ENCODE measurements at regions not wholly inside any gene's neighbourhood (a gene's known extent, or its start where the extent isn't known, plus 50 kb on each side); places are given as distances from the start of the nearest gene placed in this dataset.

DNA sequence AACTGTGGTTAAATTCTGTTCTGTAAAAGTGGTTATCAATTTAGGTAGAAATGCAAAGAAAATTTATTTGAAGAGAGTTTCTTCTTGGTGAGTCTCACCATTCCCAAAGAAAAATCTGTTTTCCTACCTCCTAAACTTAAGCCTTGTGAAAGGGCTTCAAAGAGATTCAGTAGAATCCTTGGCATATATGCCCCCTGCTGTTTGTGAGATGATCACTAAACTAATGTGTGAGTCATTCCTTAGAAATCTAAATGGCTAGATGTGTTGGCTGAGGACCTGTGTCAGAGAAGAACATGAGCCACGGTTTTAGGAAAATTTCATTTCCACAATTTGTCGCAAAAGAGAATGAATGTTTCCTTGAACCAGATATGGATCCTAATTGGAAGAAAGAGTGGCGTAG is 260.9 kb downstream of the SLC7A11 start:
- Mint-ChIP-seq H3K9me3 (peaks cover 4 to 30% (median 11%) of the 10 kb centered on the region in 6 donors), H3K4me1 (no peaks in the 10 kb centered on the region), H3K27me3 (ENCODE audit: low read depth in 3 of 3) (peaks cover 0 to 2% (median 0%) of the 10 kb centered on the region in 3 donors), H3K36me3 (no peaks in the 10 kb centered on the region), H3K27ac (no peak overlapping the region), H3K4me3 (no peak overlapping the region)
- DNase-seq = no peak

- DNase-seq = no peak
- Mint-ChIP-seq H3K36me3 (no peaks in the 10 kb centered on the region), H3K4me3 (no peak overlapping the region), H3K9me3 (peaks cover 4 to 30% (median 11%) of the 10 kb centered on the region in 6 donors), H3K27me3 (ENCODE audit: low read depth in 3 of 3) (peaks cover 0 to 2% (median 0%) of the 10 kb centered on the region in 3 donors), H3K27ac (no peak overlapping the region), H3K4me1 (no peaks in the 10 kb centered on the region)
These were observed 261.5 kb downstream of the SLC7A11 start for GRCh38 chr4:137980641-137981040.

DNA sequence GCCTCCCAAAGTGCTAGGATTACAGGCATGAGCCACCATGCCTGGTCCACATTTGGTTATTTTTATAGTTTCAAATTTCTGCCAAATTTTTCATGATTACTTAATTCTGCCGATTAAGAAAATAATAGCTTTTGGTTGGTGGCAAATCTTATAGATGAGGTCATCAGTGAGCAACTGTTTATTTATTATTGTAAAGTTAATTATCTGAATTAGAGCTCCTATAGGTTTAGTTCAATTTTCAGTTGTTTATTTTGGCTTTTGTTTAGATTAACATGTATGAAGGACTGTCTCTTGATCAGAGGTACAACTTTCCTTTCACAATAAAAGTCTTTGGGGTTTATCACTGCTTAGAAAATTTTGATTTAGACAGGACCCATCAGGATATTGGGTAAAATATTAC is 262.2 kb downstream of the SLC7A11 start:
- Mint-ChIP-seq H3K9me3 (peaks cover 5 to 30% (median 13%) of the 10 kb centered on the region in 6 donors), H3K4me1 (no peaks in the 10 kb centered on the region), H3K27me3 (ENCODE audit: low read depth in 3 of 3) (peaks cover 0 to 2% (median 0%) of the 10 kb centered on the region in 3 donors), H3K27ac (no peak overlapping the region), H3K4me3 (no peak overlapping the region), H3K36me3 (no peaks in the 10 kb centered on the region)
- no peak for DNase-seq

DNA sequence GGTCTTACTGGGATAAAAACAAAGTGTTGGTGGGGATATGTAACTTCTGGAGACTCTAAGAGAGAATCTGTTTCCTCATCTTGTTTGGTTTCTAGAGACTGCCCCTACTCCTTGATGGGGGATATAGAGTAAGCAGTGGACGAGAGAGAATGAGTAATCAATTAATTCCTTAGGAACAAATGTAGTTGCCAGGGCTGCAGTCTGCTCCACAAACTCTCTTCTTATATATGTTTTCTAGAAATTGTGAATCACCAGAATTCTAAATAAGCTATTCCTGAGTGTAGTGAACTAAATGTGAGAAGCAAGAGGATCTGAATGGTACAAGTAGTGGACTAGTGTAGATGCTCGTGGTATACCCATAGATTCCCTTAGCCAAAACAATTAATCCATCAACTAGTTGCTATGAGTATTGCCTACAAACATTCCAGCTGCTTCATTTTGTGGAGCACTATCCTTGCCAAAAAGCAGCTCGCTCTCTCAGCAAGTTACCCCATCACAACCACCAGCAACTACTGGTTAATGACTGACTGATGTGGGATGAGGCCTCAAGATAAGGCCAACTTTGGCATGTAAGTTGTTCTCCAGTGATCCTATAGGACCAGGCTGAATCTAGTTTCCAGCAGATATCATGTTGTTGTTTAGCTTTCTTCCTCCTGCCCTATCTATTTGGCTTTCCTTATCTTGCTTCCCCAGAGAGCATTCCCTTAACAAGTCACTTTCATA is 273.0 kb downstream of the SLC7A11 start:
- Mint-ChIP-seq H3K27ac (no peak overlapping the region), H3K4me1 (no peaks in the 10 kb centered on the region), H3K27me3 (ENCODE audit: low read depth in 3 of 3) (no peaks in the 10 kb centered on the region), H3K4me3 (no peak overlapping the region), H3K9me3 (peaks cover 5 to 50% (median 22%) of the 10 kb centered on the region in 6 donors), H3K36me3 (no peaks in the 10 kb centered on the region)
- DNase-seq = no peak

GRCh38 chr4:137967480-137968190 is 274.5 kb downstream of the SLC7A11 start:
- Mint-ChIP-seq H3K36me3 (no peaks in the 10 kb centered on the region), H3K4me1 (no peaks in the 10 kb centered on the region), H3K4me3 (no peak overlapping the region), H3K27ac (no peak overlapping the region), H3K27me3 (ENCODE audit: low read depth in 3 of 3) (no peaks in the 10 kb centered on the region), H3K9me3 (peaks cover 5 to 41% (median 22%) of the 10 kb centered on the region in 6 donors)
- DNase-seq = no peak

DNA sequence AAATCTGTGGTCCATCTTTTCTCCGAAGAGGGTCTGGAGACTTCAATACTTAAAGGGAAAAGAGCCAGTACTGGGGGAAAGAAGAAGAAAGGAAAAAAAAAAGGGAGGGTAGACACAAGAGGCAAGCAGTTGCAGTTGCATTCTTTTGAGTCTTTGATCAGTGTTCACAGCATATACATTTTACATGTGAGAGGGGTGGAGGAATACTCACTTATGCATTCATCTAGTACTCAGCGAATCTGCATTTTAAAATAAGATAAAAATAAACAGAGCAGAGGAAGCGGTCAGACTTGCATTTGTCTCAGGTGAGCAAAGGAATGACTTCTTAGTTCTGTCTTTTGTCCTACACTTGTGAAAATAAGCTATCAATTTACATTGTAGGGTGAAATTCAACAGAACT is 275.6 kb downstream of the SLC7A11 start:
- DNase-seq = no peak
- Mint-ChIP-seq H3K9me3 (peaks cover 5 to 37% (median 16%) of the 10 kb centered on the region in 6 donors), H3K27ac (no peak overlapping the region), H3K4me3 (no peak overlapping the region), H3K27me3 (ENCODE audit: low read depth in 3 of 3) (no peaks in the 10 kb centered on the region), H3K36me3 (no peaks in the 10 kb centered on the region), H3K4me1 (no peaks in the 10 kb centered on the region)

GRCh38 chr4:137961051-137961438 is 281.1 kb downstream of the SLC7A11 start:
- Mint-ChIP-seq H3K4me3 (no peak overlapping the region), H3K36me3 (no peaks in the 10 kb centered on the region), H3K4me1 (no peaks in the 10 kb centered on the region), H3K27ac (no peak overlapping the region), H3K27me3 (ENCODE audit: low read depth in 3 of 3) (no peaks in the 10 kb centered on the region), H3K9me3 (peaks cover 5 to 35% (median 9%) of the 10 kb centered on the region in 6 donors)
- no peak for DNase-seq

- H3K27me3 Mint-ChIP-seq (ENCODE audit: low read depth in 3 of 3) = no peaks in the 10 kb centered on the region
- H3K27ac Mint-ChIP-seq = no peak overlapping the region
- no peak for DNase-seq
- H3K36me3 Mint-ChIP-seq = no peaks in the 10 kb centered on the region
- no peak overlapping the region for H3K4me3 Mint-ChIP-seq
- no peaks in the 10 kb centered on the region for H3K4me1 Mint-ChIP-seq
- H3K9me3 Mint-ChIP-seq = peaks cover 0 to 30% (median 8%) of the 10 kb centered on the region in 6 donors
These were observed 281.6 kb downstream of the SLC7A11 start for GRCh38 chr4:137960371-137961050.

DNA sequence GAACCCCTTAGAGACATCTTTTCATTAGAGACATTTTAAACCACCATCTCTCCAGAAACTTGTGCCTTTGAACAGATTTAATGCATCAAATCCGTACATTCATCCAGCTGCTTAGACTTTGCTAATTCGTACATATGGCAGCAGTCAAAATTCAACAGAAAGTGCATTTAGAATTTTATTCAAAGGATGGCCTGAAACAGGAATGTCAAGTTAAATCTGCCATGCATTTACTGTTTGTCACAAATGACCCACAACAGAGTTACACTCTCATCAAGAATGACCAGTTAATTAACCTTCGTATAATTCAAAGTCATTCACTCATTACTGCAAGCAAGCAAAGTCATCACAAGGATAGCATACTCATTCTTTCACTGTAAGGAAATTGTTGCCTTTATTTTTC is 284.3 kb downstream of the SLC7A11 start:
- no peak overlapping the region for H3K27ac Mint-ChIP-seq
- H3K36me3 Mint-ChIP-seq = no peaks in the 10 kb centered on the region
- no peak overlapping the region for H3K4me3 Mint-ChIP-seq
- H3K27me3 Mint-ChIP-seq (ENCODE audit: low read depth in 3 of 3) = peaks cover 0 to 2% (median 0%) of the 10 kb centered on the region in 3 donors
- H3K9me3 Mint-ChIP-seq = peaks cover 8 to 26% (median 13%) of the 10 kb centered on the region in 6 donors
- no peaks in the 10 kb centered on the region for H3K4me1 Mint-ChIP-seq
- no peak for DNase-seq

- Mint-ChIP-seq H3K36me3 (no peaks in the 10 kb centered on the region), H3K9me3 (peaks cover 8 to 27% (median 13%) of the 10 kb centered on the region in 6 donors), H3K27ac (no peak overlapping the region), H3K27me3 (ENCODE audit: low read depth in 3 of 3) (peaks cover 0 to 5% (median 0%) of the 10 kb centered on the region in 3 donors), H3K4me1 (no peaks in the 10 kb centered on the region), H3K4me3 (no peak overlapping the region)
- no peak for DNase-seq
These were observed 285.9 kb downstream of the SLC7A11 start for GRCh38 chr4:137956256-137956655.

GRCh38 chr4:137955595-137955994 is 286.6 kb downstream of the SLC7A11 start:
- H3K36me3 Mint-ChIP-seq = no peaks in the 10 kb centered on the region
- peaks cover 8 to 27% (median 13%) of the 10 kb centered on the region in 6 donors for H3K9me3 Mint-ChIP-seq
- no peak overlapping the region for H3K27ac Mint-ChIP-seq
- no peak overlapping the region for H3K4me3 Mint-ChIP-seq
- H3K27me3 Mint-ChIP-seq (ENCODE audit: low read depth in 3 of 3) = peaks cover 0 to 5% (median 0%) of the 10 kb centered on the region in 3 donors
- no peaks in the 10 kb centered on the region for H3K4me1 Mint-ChIP-seq
- no peak for DNase-seq

- no peaks in the 10 kb centered on the region for H3K4me1 Mint-ChIP-seq
- H3K27me3 Mint-ChIP-seq (ENCODE audit: low read depth in 3 of 3) = peaks cover 0 to 5% (median 0%) of the 10 kb centered on the region in 3 donors
- no peak overlapping the region for H3K27ac Mint-ChIP-seq
- H3K4me3 Mint-ChIP-seq = no peak overlapping the region
- no peaks in the 10 kb centered on the region for H3K36me3 Mint-ChIP-seq
- DNase-seq = no peak
- peaks cover 0 to 34% (median 19%) of the 10 kb centered on the region in 6 donors for H3K9me3 Mint-ChIP-seq
These were observed 290.0 kb downstream of the SLC7A11 start for GRCh38 chr4:137952116-137952515.

DNA sequence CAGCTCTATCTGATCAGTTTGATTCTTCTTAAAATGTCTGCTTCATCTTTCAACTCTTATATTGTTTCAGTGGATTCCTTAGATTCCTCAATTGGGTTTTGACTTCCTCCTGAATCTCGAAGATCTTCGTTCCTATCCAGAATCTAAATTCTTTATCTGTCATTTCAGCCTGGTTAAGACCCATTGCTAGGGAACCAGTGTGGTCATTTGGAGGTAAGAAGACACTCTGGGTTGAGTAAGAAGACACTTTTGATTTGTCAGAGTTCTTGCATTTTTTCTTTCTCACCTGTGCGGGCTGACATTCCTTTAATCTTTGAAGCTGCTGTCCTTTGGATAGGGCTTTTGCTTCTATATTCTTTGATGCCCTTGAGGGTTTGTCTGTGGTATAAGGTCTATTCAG is 291.9 kb downstream of the SLC7A11 start:
- H3K9me3 Mint-ChIP-seq = peaks cover 0 to 43% (median 22%) of the 10 kb centered on the region in 6 donors
- no peak overlapping the region for H3K27ac Mint-ChIP-seq
- H3K36me3 Mint-ChIP-seq = no peaks in the 10 kb centered on the region
- H3K27me3 Mint-ChIP-seq (ENCODE audit: low read depth in 3 of 3) = peaks cover 0 to 5% (median 0%) of the 10 kb centered on the region in 3 donors
- DNase-seq = no peak
- H3K4me3 Mint-ChIP-seq = no peak overlapping the region
- no peaks in the 10 kb centered on the region for H3K4me1 Mint-ChIP-seq

DNA sequence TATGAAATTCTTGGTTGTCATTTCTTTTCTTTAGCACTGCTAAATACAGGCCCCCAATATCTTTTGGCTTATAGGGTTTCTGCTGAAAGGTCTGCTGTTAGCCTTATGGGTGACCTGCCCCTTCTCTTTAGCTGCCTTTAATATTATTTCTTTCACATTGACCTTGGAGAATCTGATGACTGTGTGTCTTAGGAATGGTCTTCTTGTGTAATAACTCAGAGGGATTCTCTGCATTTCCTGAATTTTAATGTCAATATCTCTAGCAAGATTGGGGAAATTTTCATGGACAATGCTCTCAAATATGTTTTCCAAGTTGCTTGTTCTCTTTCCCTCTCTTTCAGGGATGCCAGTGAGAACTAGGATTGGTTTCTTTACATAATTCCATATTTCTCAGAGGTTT is 292.4 kb downstream of the SLC7A11 start:
- Mint-ChIP-seq H3K36me3 (no peaks in the 10 kb centered on the region), H3K4me3 (no peak overlapping the region), H3K9me3 (peaks cover 0 to 42% (median 21%) of the 10 kb centered on the region in 6 donors), H3K4me1 (no peaks in the 10 kb centered on the region), H3K27me3 (ENCODE audit: low read depth in 3 of 3) (peaks cover 0 to 5% (median 0%) of the 10 kb centered on the region in 3 donors), H3K27ac (no peak overlapping the region)
- DNase-seq = no peak
